ENCODE measurements at regions not wholly inside any gene's neighbourhood (a gene's known extent, or its start where the extent isn't known, plus 50 kb on each side); places are given as distances from the start of the nearest gene placed in this dataset.
"Not testable (repeated sequence)": the region's sequence is repeated elsewhere in the genome, so short reads cannot be mapped to it uniquely, and the experiment has no call there.

- no peak for DNase-seq
- H3K27me3 Mint-ChIP-seq (ENCODE audit: low read depth): no peaks in the 10 kb centered on the region
- intact Hi-C loops (cut with micrococcal nuclease): no loop called here
- H3K36me3 Mint-ChIP-seq (ENCODE audit: low read depth): no peaks in the 10 kb centered on the region
- H3K9me3 Mint-ChIP-seq: no peaks in the 10 kb centered on the region
- CTCF ChIA-PET: no interaction called here
- H3K27ac Mint-ChIP-seq: no peak overlapping the region
- H3K4me3 Mint-ChIP-seq: no peak overlapping the region
- no peaks in the 10 kb centered on the region for H3K4me1 Mint-ChIP-seq (ENCODE audit: low read depth)
These were observed 644.3 kb downstream of the NR2F2 start for GRCh38 chr15:96974761-96975160.

GRCh38 chr15:96977886-96978285 is 647.4 kb downstream of the NR2F2 start:
- intact Hi-C loops (cut with micrococcal nuclease): no loop called here
- H3K36me3 Mint-ChIP-seq (ENCODE audit: low read depth): no peaks in the 10 kb centered on the region
- H3K4me3 Mint-ChIP-seq: no peak overlapping the region
- no peak for DNase-seq
- no peaks in the 10 kb centered on the region for H3K27me3 Mint-ChIP-seq (ENCODE audit: low read depth)
- H3K27ac Mint-ChIP-seq: no peak overlapping the region
- CTCF ChIA-PET: no interaction called here
- no peaks in the 10 kb centered on the region for H3K4me1 Mint-ChIP-seq (ENCODE audit: low read depth)
- H3K9me3 Mint-ChIP-seq: no peaks in the 10 kb centered on the region

GRCh38 chr15:96978937-96979473 is 648.5 kb downstream of the NR2F2 start:
- DNase-seq: no peak
- H3K9me3 Mint-ChIP-seq: no peaks in the 10 kb centered on the region
- no peak overlapping the region for H3K27ac Mint-ChIP-seq
- CTCF ChIA-PET: no interaction called here
- H3K27me3 Mint-ChIP-seq (ENCODE audit: low read depth): no peaks in the 10 kb centered on the region
- no peaks in the 10 kb centered on the region for H3K4me1 Mint-ChIP-seq (ENCODE audit: low read depth)
- H3K4me3 Mint-ChIP-seq: no peak overlapping the region
- no peaks in the 10 kb centered on the region for H3K36me3 Mint-ChIP-seq (ENCODE audit: low read depth)
- intact Hi-C loops (cut with micrococcal nuclease): no loop called here

GRCh38 chr15:96984121-96984671 is 653.7 kb downstream of the NR2F2 start:
- H3K4me3 Mint-ChIP-seq; H3K4me1 Mint-ChIP-seq (ENCODE audit: low read depth); H3K27me3 Mint-ChIP-seq (ENCODE audit: low read depth); H3K27ac Mint-ChIP-seq; H3K36me3 Mint-ChIP-seq (ENCODE audit: low read depth); DNase-seq; intact Hi-C loops (cut with micrococcal nuclease): not testable (repeated sequence)
- CTCF ChIA-PET: interaction anchor here (0.6 kb wide), 1 partner anchor 94 kb away, joined by 6 read pairs; no protein-coding TSS in a partner anchor
- H3K9me3 Mint-ChIP-seq: peaks cover 11% of the 10 kb centered on the region

- Mint-ChIP-seq H3K27me3 (ENCODE audit: low read depth) (peaks cover 3% of the 10 kb centered on the region), H3K4me3 (no peak overlapping the region), H3K36me3 (ENCODE audit: low read depth) (no peaks in the 10 kb centered on the region), H3K27ac (no peak overlapping the region), H3K4me1 (ENCODE audit: low read depth) (no peaks in the 10 kb centered on the region), H3K9me3 (peaks cover 8% of the 10 kb centered on the region)
- intact Hi-C loops (cut with micrococcal nuclease): no loop called here
- DNase-seq: no peak
- CTCF ChIA-PET: no interaction called here
These were observed 662.3 kb downstream of the NR2F2 start for GRCh38 chr15:96992817-96993216.

- Mint-ChIP-seq H3K9me3 (no peaks in the 10 kb centered on the region), H3K4me1 (ENCODE audit: low read depth) (no peaks in the 10 kb centered on the region), H3K27me3 (ENCODE audit: low read depth) (peaks cover 1% of the 10 kb centered on the region), H3K27ac (no peak overlapping the region), H3K4me3 (no peak overlapping the region), H3K36me3 (ENCODE audit: low read depth) (no peaks in the 10 kb centered on the region)
- no peak for DNase-seq
- intact Hi-C loops (cut with micrococcal nuclease): no loop called here
- CTCF ChIA-PET: interaction anchor here (0.6 kb wide), 1 partner anchor 29 kb away, joined by 3 read pairs; no protein-coding TSS in a partner anchor
These were observed 667.0 kb downstream of the NR2F2 start for GRCh38 chr15:96997538-96997937.

DNA sequence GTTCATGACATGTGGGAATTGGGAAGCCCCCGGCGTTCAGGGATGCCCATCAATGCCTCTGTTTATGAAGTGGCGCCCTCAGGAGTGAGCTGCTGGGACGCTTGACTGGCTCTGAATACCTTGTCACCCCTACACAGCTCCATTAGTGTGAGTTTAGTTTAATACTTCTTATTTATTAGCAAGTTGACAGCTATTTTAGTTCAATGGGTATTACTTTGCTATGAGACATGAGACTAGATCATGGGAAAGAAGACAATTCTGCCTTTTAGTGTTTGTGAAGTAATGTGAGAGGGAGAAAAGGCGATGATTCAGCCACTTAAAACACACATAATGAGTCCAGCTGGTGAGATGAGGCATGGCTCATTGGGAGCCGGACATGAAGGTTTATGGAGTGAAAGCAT is 678.5 kb downstream of the NR2F2 start:
- CTCF ChIA-PET: no interaction called here
- Mint-ChIP-seq H3K36me3 (ENCODE audit: low read depth) (no peaks in the 10 kb centered on the region), H3K27ac (no peak overlapping the region), H3K9me3 (no peaks in the 10 kb centered on the region), H3K4me1 (ENCODE audit: low read depth) (no peaks in the 10 kb centered on the region), H3K4me3 (no peak overlapping the region), H3K27me3 (ENCODE audit: low read depth) (no peaks in the 10 kb centered on the region)
- DNase-seq: no peak
- intact Hi-C loops (cut with micrococcal nuclease): no loop called here

- DNase-seq: no peak
- no peaks in the 10 kb centered on the region for H3K4me1 Mint-ChIP-seq (ENCODE audit: low read depth)
- no peaks in the 10 kb centered on the region for H3K27me3 Mint-ChIP-seq (ENCODE audit: low read depth)
- no peak overlapping the region for H3K4me3 Mint-ChIP-seq
- intact Hi-C loops (cut with micrococcal nuclease): no loop called here
- H3K9me3 Mint-ChIP-seq: no peaks in the 10 kb centered on the region
- H3K36me3 Mint-ChIP-seq (ENCODE audit: low read depth): no peaks in the 10 kb centered on the region
- CTCF ChIA-PET: no interaction called here
- H3K27ac Mint-ChIP-seq: no peak overlapping the region
These were observed 682.5 kb downstream of the NR2F2 start for GRCh38 chr15:97012986-97013385.

DNA sequence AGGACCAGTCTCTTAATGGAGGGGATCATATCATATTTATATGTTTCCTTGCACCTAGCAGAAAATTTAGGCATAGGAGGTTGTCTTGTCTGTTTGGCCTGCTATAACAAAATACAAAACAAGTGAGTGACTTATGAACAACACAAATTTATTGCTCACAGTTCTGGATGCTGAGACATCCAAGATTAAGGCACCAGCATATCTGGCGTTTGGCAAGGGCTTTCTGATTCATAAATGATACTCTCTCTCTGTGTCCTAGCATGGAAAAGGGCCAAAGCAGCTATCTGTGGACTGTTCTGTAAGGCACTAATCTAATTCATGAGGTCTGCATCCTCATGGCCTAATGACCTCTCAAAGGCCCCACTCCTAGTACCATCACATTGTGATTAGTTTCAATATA is 683.0 kb downstream of the NR2F2 start:
- H3K27me3 Mint-ChIP-seq (ENCODE audit: low read depth): no peaks in the 10 kb centered on the region
- no peaks in the 10 kb centered on the region for H3K4me1 Mint-ChIP-seq (ENCODE audit: low read depth)
- DNase-seq: no peak
- no peaks in the 10 kb centered on the region for H3K36me3 Mint-ChIP-seq (ENCODE audit: low read depth)
- H3K27ac Mint-ChIP-seq: no peak overlapping the region
- no peak overlapping the region for H3K4me3 Mint-ChIP-seq
- CTCF ChIA-PET: no interaction called here
- intact Hi-C loops (cut with micrococcal nuclease): no loop called here
- no peaks in the 10 kb centered on the region for H3K9me3 Mint-ChIP-seq

DNA sequence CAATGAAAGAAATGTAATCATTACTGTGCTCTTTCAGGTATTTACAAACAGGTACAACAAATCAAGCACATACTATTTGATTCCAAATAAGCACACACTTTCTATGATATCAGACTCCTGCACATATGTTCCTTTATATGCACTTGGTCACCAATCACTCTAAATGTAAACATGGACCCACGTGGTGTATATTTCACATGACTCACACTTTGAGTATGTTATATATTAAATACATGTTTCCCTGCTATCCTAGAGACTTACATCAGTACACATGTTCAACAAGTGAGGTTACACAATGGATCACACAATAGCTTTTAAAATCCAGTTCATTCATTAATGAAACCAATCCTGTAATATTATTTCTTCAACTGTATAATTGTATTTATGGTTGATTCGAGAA is 683.5 kb downstream of the NR2F2 start:
- intact Hi-C loops (cut with micrococcal nuclease): no loop called here
- no peaks in the 10 kb centered on the region for H3K9me3 Mint-ChIP-seq

GRCh38 chr15:97023488-97023844 is 693.0 kb downstream of the NR2F2 start:
- CTCF ChIA-PET: no interaction called here
- no peak for DNase-seq
- intact Hi-C loops (cut with micrococcal nuclease): no loop called here
- H3K36me3 Mint-ChIP-seq (ENCODE audit: low read depth): no peaks in the 10 kb centered on the region
- H3K27me3 Mint-ChIP-seq (ENCODE audit: low read depth): no peaks in the 10 kb centered on the region
- H3K4me3 Mint-ChIP-seq: no peak overlapping the region
- no peaks in the 10 kb centered on the region for H3K4me1 Mint-ChIP-seq (ENCODE audit: low read depth)
- no peaks in the 10 kb centered on the region for H3K9me3 Mint-ChIP-seq
- no peak overlapping the region for H3K27ac Mint-ChIP-seq

More for the DNA sequence above, 683.5 kb downstream of the NR2F2 start:
- CTCF ChIA-PET: no interaction called here
- Mint-ChIP-seq H3K36me3 (ENCODE audit: low read depth) (no peaks in the 10 kb centered on the region), H3K4me3 (no peak overlapping the region), H3K27me3 (ENCODE audit: low read depth) (no peaks in the 10 kb centered on the region), H3K4me1 (ENCODE audit: low read depth) (no peaks in the 10 kb centered on the region), H3K27ac (no peak overlapping the region)
- DNase-seq: no peak

- Mint-ChIP-seq H3K9me3 (peaks cover 6% of the 10 kb centered on the region), H3K4me3 (no peak overlapping the region), H3K4me1 (ENCODE audit: low read depth) (no peaks in the 10 kb centered on the region), H3K36me3 (ENCODE audit: low read depth) (no peaks in the 10 kb centered on the region), H3K27ac (no peak overlapping the region), H3K27me3 (ENCODE audit: low read depth) (no peaks in the 10 kb centered on the region)
- DNase-seq: no peak
- CTCF ChIA-PET: no interaction called here
- intact Hi-C loops (cut with micrococcal nuclease): no loop called here
These were observed 696.3 kb downstream of the NR2F2 start for GRCh38 chr15:97026781-97027180.

DNA sequence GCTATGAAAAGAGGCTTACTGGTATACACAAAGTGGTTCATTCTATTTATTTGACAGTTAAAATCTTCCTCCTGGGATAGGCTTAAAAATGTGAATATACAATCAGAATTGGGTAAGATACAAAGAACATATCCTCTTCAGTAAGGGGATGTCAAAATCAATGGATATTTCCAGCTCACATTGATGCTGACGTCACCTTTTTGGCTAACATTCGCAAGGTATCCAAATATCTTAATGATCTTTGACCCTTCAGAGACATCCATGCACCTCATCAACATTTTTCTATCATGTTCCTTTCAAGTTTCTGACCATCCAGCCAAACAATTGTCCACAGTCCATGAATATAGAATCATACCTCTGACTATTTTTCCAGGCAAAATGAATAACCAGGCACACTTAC is 697.3 kb downstream of the NR2F2 start:
- CTCF ChIA-PET: no interaction called here
- intact Hi-C loops (cut with micrococcal nuclease): no loop called here
- Mint-ChIP-seq H3K9me3 (peaks cover 8% of the 10 kb centered on the region), H3K36me3 (ENCODE audit: low read depth) (no peaks in the 10 kb centered on the region), H3K27ac (no peak overlapping the region), H3K27me3 (ENCODE audit: low read depth) (no peaks in the 10 kb centered on the region), H3K4me1 (ENCODE audit: low read depth) (no peaks in the 10 kb centered on the region), H3K4me3 (no peak overlapping the region)
- no peak for DNase-seq

DNA sequence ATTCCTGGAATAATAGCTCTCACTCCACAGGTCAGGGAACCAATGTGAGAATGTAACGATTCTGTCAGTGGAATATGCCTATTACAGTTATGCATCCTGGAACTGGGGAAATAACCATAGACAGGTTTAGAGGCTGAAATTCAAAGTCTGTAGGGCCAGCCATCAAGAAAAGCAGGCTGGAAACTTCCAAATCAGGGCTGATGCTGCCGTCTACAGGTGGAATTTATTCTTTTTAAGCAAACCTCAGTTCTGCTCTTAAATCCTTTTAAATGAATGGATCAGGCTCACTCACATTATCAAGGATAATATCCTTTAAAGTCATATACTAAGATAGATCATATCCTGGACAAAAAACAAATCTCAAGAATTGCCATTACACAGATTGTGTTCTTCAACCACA is 699.8 kb downstream of the NR2F2 start:
- Mint-ChIP-seq H3K36me3 (ENCODE audit: low read depth) (no peaks in the 10 kb centered on the region), H3K9me3 (peaks cover 10% of the 10 kb centered on the region), H3K27me3 (ENCODE audit: low read depth) (peaks cover 2% of the 10 kb centered on the region), H3K4me3 (no peak overlapping the region), H3K27ac (no peak overlapping the region), H3K4me1 (ENCODE audit: low read depth) (no peaks in the 10 kb centered on the region)
- CTCF ChIA-PET: no interaction called here
- no peak for DNase-seq
- intact Hi-C loops (cut with micrococcal nuclease): no loop called here

All from activated naive CD4-positive, alpha-beta T cell treated with anti-CD3 and anti-CD28 coated beads for 36 hours (primary cell).